SK-N-SH treated with all-trans-retinoic acid at 6 μM for 48 hours (cell line): ENCODE measurements at regions not wholly inside any gene's neighbourhood (a gene's known extent, or its start where the extent isn't known, plus 50 kb on each side); places are given as distances from the start of the nearest gene placed in this dataset.

ENCODE experiments used
- ATAC-seq: fragments of 200-7000 bp; cut with Tn5 transposase; 3 replicates; pipeline ENCODE4 v1.9.1; 2020; ENCODE audit warnings: mild to moderate bottlenecking, moderate library complexity
- ARNTL ChIP-seq: fragments of 450-650 bp; formaldehyde crosslinking; IDR thresholded peaks from 2 replicates; pipeline ENCODE4 v1.5.0; 2020; ENCODE audit warnings: low read depth, mild to moderate bottlenecking, moderate library complexity, borderline replicate concordance
- BACH2 ChIP-seq: fragments of 250-450 bp; sonication (Bioruptor Pico); IDR thresholded peaks from 2 replicates; pipeline ENCODE4 v1.9.0; 2021; ENCODE audit warnings: mild to moderate bottlenecking, borderline replicate concordance
- CSDC2 ChIP-seq: fragments of 250-450 bp; sonication (Bioruptor Pico); IDR thresholded peaks from 2 replicates; pipeline ENCODE4 v1.5.0; 2020; ENCODE audit warnings: mild to moderate bottlenecking, moderate library complexity
- ESRRG ChIP-seq: fragments of 250-450 bp; sonication (Bioruptor Pico); IDR thresholded peaks from 2 replicates; pipeline ENCODE4 v1.6.1; 2021; ENCODE audit warnings: mild to moderate bottlenecking
- GLIS3 ChIP-seq: fragments of 250-450 bp; sonication (Bioruptor Pico); IDR thresholded peaks from 2 replicates; pipeline ENCODE4 v1.5.0; 2020; ENCODE audit warnings: mild to moderate bottlenecking, moderate library complexity
- ISL1 ChIP-seq: fragments of 250-450 bp; sonication (Bioruptor Pico); IDR thresholded peaks from 2 replicates; pipeline ENCODE4 v2.1.2; 2022; ENCODE audit warnings: mild to moderate bottlenecking, moderate library complexity
- PATZ1 ChIP-seq: fragments of 250-450 bp; sonication (Bioruptor Pico); IDR thresholded peaks from 2 replicates; pipeline ENCODE4 v1.8.0; 2020; ENCODE audit warnings: mild to moderate bottlenecking, moderate library complexity, borderline replicate concordance
- PPARA ChIP-seq: fragments of 250-450 bp; sonication (Bioruptor Pico); IDR thresholded peaks from 2 replicates; pipeline ENCODE4 v1.5.0; 2020; ENCODE audit warnings: mild to moderate bottlenecking, borderline replicate concordance
- TOX ChIP-seq: fragments of 250-450 bp; sonication (Bioruptor Pico); IDR thresholded peaks from 2 replicates; pipeline ENCODE4 v1.8.0; 2021; ENCODE audit warnings: mild to moderate bottlenecking, moderate library complexity, borderline replicate concordance
- ZC3H10 ChIP-seq: fragments of 250-450 bp; sonication (Bioruptor Pico); IDR thresholded peaks from 2 replicates; pipeline ENCODE4 v1.5.1; 2021; ENCODE audit warnings: mild to moderate bottlenecking, moderate library complexity
- ZFP3 ChIP-seq: fragments of 250-450 bp; sonication (Bioruptor Pico); IDR thresholded peaks from 2 replicates; pipeline ENCODE4 v1.5.0; 2020; ENCODE audit warnings: mild to moderate bottlenecking, moderate library complexity
- ZNF565 ChIP-seq: fragments of 450-650 bp; formaldehyde crosslinking; conservative IDR thresholded peaks from 2 replicates; pipeline ENCODE4 v1.5.0; 2020; ENCODE audit warnings: low read depth, mild to moderate bottlenecking, moderate library complexity
- ZNF70 ChIP-seq: fragments of 450-650 bp; formaldehyde crosslinking; IDR thresholded peaks from 2 replicates; pipeline ENCODE4 v1.5.0; 2020; ENCODE audit warnings: mild to moderate bottlenecking, moderate library complexity
- ZNF8 ChIP-seq: fragments of 450-650 bp; formaldehyde crosslinking; IDR thresholded peaks from 2 replicates; pipeline ENCODE4 v1.5.0; 2020; ENCODE audit warnings: mild to moderate bottlenecking, moderate library complexity
- TF ChIP-seq, protein P1 (sequence below): fragments of 250-450 bp; sonication (Bioruptor Pico); IDR thresholded peaks from 2 replicates; pipeline ENCODE4 v1.5.0; 2020; ENCODE audit warnings: mild to moderate bottlenecking, moderate library complexity
- TF ChIP-seq, protein P2 (sequence below): fragments of 250-450 bp; sonication (Bioruptor Pico); IDR thresholded peaks from 2 replicates; pipeline ENCODE4 v1.8.0; 2021; ENCODE audit warnings: low read depth, mild to moderate bottlenecking, moderate library complexity, borderline replicate concordance
- TF ChIP-seq, protein P3 (sequence below): fragments of 250-450 bp; sonication (Bioruptor Pico); IDR thresholded peaks from 2 replicates; pipeline ENCODE4 v1.5.1; 2020; ENCODE audit warnings: low read depth, mild to moderate bottlenecking, moderate library complexity

- TF ChIP-seq PATZ1 (no peak), ISL1 (CRISPR knock-in tag) (no peak), ARNTL (no peak), TOX (no peak)
- TF ChIP-seq, protein P1, sequence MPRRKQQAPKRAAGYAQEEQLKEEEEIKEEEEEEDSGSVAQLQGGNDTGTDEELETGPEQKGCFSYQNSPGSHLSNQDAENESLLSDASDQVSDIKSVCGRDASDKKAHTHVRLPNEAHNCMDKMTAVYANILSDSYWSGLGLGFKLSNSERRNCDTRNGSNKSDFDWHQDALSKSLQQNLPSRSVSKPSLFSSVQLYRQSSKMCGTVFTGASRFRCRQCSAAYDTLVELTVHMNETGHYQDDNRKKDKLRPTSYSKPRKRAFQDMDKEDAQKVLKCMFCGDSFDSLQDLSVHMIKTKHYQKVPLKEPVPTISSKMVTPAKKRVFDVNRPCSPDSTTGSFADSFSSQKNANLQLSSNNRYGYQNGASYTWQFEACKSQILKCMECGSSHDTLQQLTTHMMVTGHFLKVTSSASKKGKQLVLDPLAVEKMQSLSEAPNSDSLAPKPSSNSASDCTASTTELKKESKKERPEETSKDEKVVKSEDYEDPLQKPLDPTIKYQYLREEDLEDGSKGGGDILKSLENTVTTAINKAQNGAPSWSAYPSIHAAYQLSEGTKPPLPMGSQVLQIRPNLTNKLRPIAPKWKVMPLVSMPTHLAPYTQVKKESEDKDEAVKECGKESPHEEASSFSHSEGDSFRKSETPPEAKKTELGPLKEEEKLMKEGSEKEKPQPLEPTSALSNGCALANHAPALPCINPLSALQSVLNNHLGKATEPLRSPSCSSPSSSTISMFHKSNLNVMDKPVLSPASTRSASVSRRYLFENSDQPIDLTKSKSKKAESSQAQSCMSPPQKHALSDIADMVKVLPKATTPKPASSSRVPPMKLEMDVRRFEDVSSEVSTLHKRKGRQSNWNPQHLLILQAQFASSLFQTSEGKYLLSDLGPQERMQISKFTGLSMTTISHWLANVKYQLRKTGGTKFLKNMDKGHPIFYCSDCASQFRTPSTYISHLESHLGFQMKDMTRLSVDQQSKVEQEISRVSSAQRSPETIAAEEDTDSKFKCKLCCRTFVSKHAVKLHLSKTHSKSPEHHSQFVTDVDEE (CRISPR knock-in tag): no peak
These were observed 184.7 kb downstream of the CARTPT start (continued) for GRCh38 chr5:71903808-71904207.

GRCh38 chr5:71904852-71905251 is 185.8 kb downstream of the CARTPT start:
- ATAC-seq: no peak
- TF ChIP-seq ZFP3 (no peak), ZNF70 (CRISPR knock-in tag) (no peak), ESRRG (CRISPR knock-in tag) (no peak), CSDC2 (no peak), TOX (no peak), GLIS3 (CRISPR knock-in tag) (no peak), ZNF565 (no peak), ZC3H10 (CRISPR knock-in tag) (no peak), ZNF8 (CRISPR knock-in tag) (no peak), PATZ1 (no peak), PPARA (no peak), BACH2 (CRISPR knock-in tag) (no peak)
- TF ChIP-seq, protein P2, sequence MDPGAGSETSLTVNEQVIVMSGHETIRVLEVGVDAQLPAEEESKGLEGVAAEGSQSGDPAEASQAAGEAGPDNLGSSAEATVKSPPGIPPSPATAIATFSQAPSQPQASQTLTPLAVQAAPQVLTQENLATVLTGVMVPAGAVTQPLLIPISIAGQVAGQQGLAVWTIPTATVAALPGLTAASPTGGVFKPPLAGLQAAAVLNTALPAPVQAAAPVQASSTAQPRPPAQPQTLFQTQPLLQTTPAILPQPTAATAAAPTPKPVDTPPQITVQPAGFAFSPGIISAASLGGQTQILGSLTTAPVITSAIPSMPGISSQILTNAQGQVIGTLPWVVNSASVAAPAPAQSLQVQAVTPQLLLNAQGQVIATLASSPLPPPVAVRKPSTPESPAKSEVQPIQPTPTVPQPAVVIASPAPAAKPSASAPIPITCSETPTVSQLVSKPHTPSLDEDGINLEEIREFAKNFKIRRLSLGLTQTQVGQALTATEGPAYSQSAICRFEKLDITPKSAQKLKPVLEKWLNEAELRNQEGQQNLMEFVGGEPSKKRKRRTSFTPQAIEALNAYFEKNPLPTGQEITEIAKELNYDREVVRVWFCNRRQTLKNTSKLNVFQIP (CRISPR knock-in tag): no peak
- TF ChIP-seq, protein P1 (CRISPR knock-in tag): no peak
- TF ChIP-seq, protein P3, sequence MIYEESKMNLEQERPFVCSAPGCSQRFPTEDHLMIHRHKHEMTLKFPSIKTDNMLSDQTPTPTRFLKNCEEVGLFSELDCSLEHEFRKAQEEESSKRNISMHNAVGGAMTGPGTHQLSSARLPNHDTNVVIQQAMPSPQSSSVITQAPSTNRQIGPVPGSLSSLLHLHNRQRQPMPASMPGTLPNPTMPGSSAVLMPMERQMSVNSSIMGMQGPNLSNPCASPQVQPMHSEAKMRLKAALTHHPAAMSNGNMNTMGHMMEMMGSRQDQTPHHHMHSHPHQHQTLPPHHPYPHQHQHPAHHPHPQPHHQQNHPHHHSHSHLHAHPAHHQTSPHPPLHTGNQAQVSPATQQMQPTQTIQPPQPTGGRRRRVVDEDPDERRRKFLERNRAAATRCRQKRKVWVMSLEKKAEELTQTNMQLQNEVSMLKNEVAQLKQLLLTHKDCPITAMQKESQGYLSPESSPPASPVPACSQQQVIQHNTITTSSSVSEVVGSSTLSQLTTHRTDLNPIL (CRISPR knock-in tag): no peak
